ENCODE measurements at regions not wholly inside any gene's neighbourhood (a gene's known extent, or its start where the extent isn't known, plus 50 kb on each side); places are given as distances from the start of the nearest gene placed in this dataset.

GRCh38 chr6:79338493-79338892 is 104.0 kb upstream of the HMGN3 start (continued):
- TF ChIP-seq CHD7 (IDR thresholded peaks at IDR 0.05; ENCODE audit: insufficient replicate concordance, low read length) (no peak), SIN3A (conservative IDR thresholded peaks at IDR 0.05 in 1 of 2, IDR thresholded peaks at IDR 0.05 in 1 of 2; ENCODE audit: low read depth in 1 of 2, low read length in 2 of 2) (no peak), CBX5 (IDR thresholded peaks at IDR 0.05; ENCODE audit: low read depth, low read length) (no peak), SAP30 (IDR thresholded peaks at IDR 0.05; ENCODE audit: insufficient read depth, insufficient replicate concordance, low read length) (no peak), TAF7 (optimal IDR thresholded peaks at IDR 0.05; ENCODE audit: borderline replicate concordance, low read depth, low read length) (no peak), POLR2AphosphoS5 (IDR thresholded peaks at IDR 0.05; ENCODE audit: low read depth, low read length) (no peak), RBBP5 (IDR thresholded peaks at IDR 0.05; ENCODE audit: borderline replicate concordance, low read depth, low read length) (no peak), ZNF274 (IDR thresholded peaks at IDR 0.05; ENCODE audit: borderline replicate concordance, extremely low read depth, low read length) (no peak), GTF2F1 (IDR thresholded peaks at IDR 0.05; ENCODE audit: borderline replicate concordance, low read depth, low read length) (no peak), TEAD4 (IDR thresholded peaks at IDR 0.05; ENCODE audit: low read depth, low read length) (no peak), GABPA (IDR thresholded peaks at IDR 0.05; ENCODE audit: borderline replicate concordance, insufficient read depth, low read length) (no peak)
